IMR-90 (cell line): ENCODE measurements at regions not wholly inside any gene's neighbourhood (a gene's known extent, or its start where the extent isn't known, plus 50 kb on each side); places are given as distances from the start of the nearest gene placed in this dataset.

Experiments used
- ATAC-seq: fragments of 200-7000 bp; cut with Tn5 transposase; 2 replicates; pipeline ENCODE4 v1.9.1; 2020; ENCODE audit warnings: low read depth, mild to moderate bottlenecking, moderate library complexity
- BruUV-seq: library from RNA; stranded (reverse); fragments of 400-500 nt; replicated peaks from 2 replicates; lab custom pipeline; 2021; lab: Mats Ljungman, UMichigan
- CTCF ChIA-PET: fragments of 300-600 bp; formaldehyde crosslinking; extraction: SDS; loops from one replicate; lab custom pipeline; 2021; ENCODE audit warnings: antibody characterized with exemption; lab: Yijun Ruan, JAX
- POLR2A ChIA-PET: fragments of 300-600 bp; sonication (Branson Sonifier 250); formaldehyde crosslinking; loops from one replicate; lab custom pipeline; 2022; ENCODE audit warnings: antibody characterized with exemption; ENCODE audit not compliant: unreplicated experiment; lab: Charles Lee
- DNase-seq: peaks from one replicate; pipeline ENCODE4 v3.0.0; 2013
- H2AFZ ChIP-seq: replicated peaks from 2 replicates; pipeline ENCODE3; 2013; ENCODE audit warnings: low read length, mild to moderate bottlenecking; ENCODE audit not compliant: poor library complexity
- H2AK5ac ChIP-seq: 2 replicates; pipeline ENCODE4 v1.6.1; 2013; ENCODE audit warnings: low read depth, low read length, inconsistent platforms
- H2AK9ac ChIP-seq: replicated peaks from 2 replicates; pipeline ENCODE3; 2013; ENCODE audit warnings: mild to moderate bottlenecking, low read depth, low read length, moderate library complexity; ENCODE audit not compliant: poor library complexity
- H2BK120ac ChIP-seq: 2 replicates; pipeline ENCODE4 v1.6.1; 2013; ENCODE audit warnings: low read depth, low read length, inconsistent platforms
- H2BK15ac ChIP-seq: 3 replicates; pipeline ENCODE4 v1.6.1; 2013; ENCODE audit warnings: low read depth, low read length, inconsistent platforms
- H2BK20ac ChIP-seq: 2 replicates; pipeline ENCODE4 v1.6.1; 2013; ENCODE audit warnings: low read depth, mild to moderate bottlenecking, inconsistent platforms, low read length, moderate library complexity
- H2BK5ac ChIP-seq: 2 replicates; pipeline ENCODE4 v1.6.1; 2013; ENCODE audit warnings: mild to moderate bottlenecking, low read depth, low read length, inconsistent platforms; ENCODE audit not compliant: poor library complexity, severe bottlenecking
- H3K14ac ChIP-seq: replicated peaks from 2 replicates; pipeline ENCODE4 v1.6.1; 2013; ENCODE audit warnings: low read depth, low read length, inconsistent platforms
- H3K18ac ChIP-seq: 2 replicates; pipeline ENCODE4 v1.6.1; 2013; ENCODE audit warnings: low read depth, low read length, control low read depth
- H3K23ac ChIP-seq: 2 replicates; pipeline ENCODE4 v1.6.1; 2013; ENCODE audit warnings: low read depth, low read length, inconsistent platforms
- H3K27ac ChIP-seq: 2 replicates; pipeline ENCODE4 v1.5.1; 2013; ENCODE audit warnings: mild to moderate bottlenecking, control low read depth, low read length; ENCODE audit not compliant: insufficient read depth
- H3K27me3 ChIP-seq: 2 replicates; pipeline ENCODE4 v1.6.1; 2013; ENCODE audit warnings: low read length; ENCODE audit not compliant: control insufficient read depth, insufficient read depth
- H3K36me3 ChIP-seq: 2 replicates; pipeline ENCODE4 v1.6.1; 2013; ENCODE audit warnings: low read length, mixed read lengths; ENCODE audit not compliant: control insufficient read depth, insufficient read depth
- H3K4ac ChIP-seq: 2 replicates; pipeline ENCODE4 v1.6.1; 2013; ENCODE audit warnings: low read depth, low read length, inconsistent platforms
- H3K4me1 ChIP-seq: 2 replicates; pipeline ENCODE4 v1.6.1; 2013; ENCODE audit warnings: low read length, mixed read lengths; ENCODE audit not compliant: control insufficient read depth, insufficient read depth
- H3K4me2 ChIP-seq: 2 replicates; pipeline ENCODE4 v1.6.1; 2013; ENCODE audit warnings: low read depth, mild to moderate bottlenecking, control low read depth, low read length, moderate library complexity
- H3K4me3 ChIP-seq: 2 replicates; pipeline ENCODE4 v1.5.1; 2013; ENCODE audit warnings: low read depth, mild to moderate bottlenecking, control low read depth, low read length, moderate library complexity; ENCODE audit not compliant: insufficient read depth
- H3K56ac ChIP-seq: 2 replicates; pipeline ENCODE4 v1.6.1; 2013; ENCODE audit warnings: low read length, inconsistent platforms; ENCODE audit not compliant: insufficient read depth; ENCODE audit errors: extremely low read depth
- H3K79me1 ChIP-seq, 2 experiments: 2 replicates each; pipeline ENCODE4 v1.6.1; 2013; ENCODE audit warnings: low read length in 2 of 2, inconsistent platforms in 1 of 2, low read depth in 1 of 2
- H3K9ac ChIP-seq: 2 replicates; pipeline ENCODE4 v1.6.1; 2013; ENCODE audit warnings: low read depth, low read length, control low read depth
- H3K9me1 ChIP-seq: 2 replicates; pipeline ENCODE4 v1.6.1; 2013; ENCODE audit warnings: low read length, inconsistent platforms; ENCODE audit not compliant: insufficient read depth
- H3K9me3 ChIP-seq: 2 replicates; pipeline ENCODE4 v1.6.1; 2013; ENCODE audit warnings: low read length; ENCODE audit not compliant: control insufficient read depth, insufficient read depth
- H4K20me1 ChIP-seq: 2 replicates; pipeline ENCODE4 v1.6.1; 2013; ENCODE audit warnings: low read length, inconsistent platforms; ENCODE audit not compliant: insufficient read depth
- H4K5ac ChIP-seq: 2 replicates; pipeline ENCODE4 v1.6.1; 2013; ENCODE audit warnings: mild to moderate bottlenecking, low read depth, low read length, control low read depth
- H4K8ac ChIP-seq, 2 experiments: 2 replicates each; pipeline ENCODE4 v1.6.1; 2013; ENCODE audit warnings: low read depth in 2 of 2, low read length in 2 of 2, control low read depth in 1 of 2, inconsistent platforms in 1 of 2
- H4K91ac ChIP-seq: 2 replicates; pipeline ENCODE4 v1.6.1; 2013; ENCODE audit warnings: low read depth, low read length, inconsistent platforms; ENCODE audit not compliant: insufficient read depth
- CEBPB ChIP-seq: IDR thresholded peaks from 2 replicates; pipeline ENCODE4 v1.6.1; 2012; ENCODE audit warnings: low read depth, low read length, improper control_type of control experiment
- MAFK ChIP-seq: IDR thresholded peaks from 2 replicates; pipeline ENCODE4 v1.6.1; 2012; ENCODE audit warnings: low read depth, low read length, improper control_type of control experiment
- MAZ ChIP-seq: IDR thresholded peaks from 2 replicates; pipeline ENCODE4 v1.6.1; 2012; ENCODE audit warnings: low read depth, mild to moderate bottlenecking, low read length, improper control_type of control experiment, moderate library complexity, borderline replicate concordance
- WGBS, 2 experiments: methylation state at CpG; one replicate each; pipeline versions ENCODE4 v1.1.5 to v1.1.7; 2013; ENCODE audit warnings: missing lambda C conversion rate in 2 of 2; ENCODE audit not compliant: insufficient read length in 1 of 2; ENCODE audit errors: extremely low coverage in 2 of 2; 5-methylcytosine and 5-hydroxymethylcytosine counted together
- dilution Hi-C: fragments of 300-500 bp; cut with HindIII; formaldehyde crosslinking; loops from one replicate; pipeline ENCODE4 v1.14.3; 2018; ENCODE audit warnings: low sequenced_read_pairs; ENCODE audit not compliant: unreplicated experiment
- in situ Hi-C: fragments of 300-500 bp; cut with MboI; formaldehyde crosslinking; loops from 3 replicates; pipeline ENCODE4 v1.14.3; 2019; ENCODE audit warnings: low sequenced_read_pairs, inconsistent platforms, mixed read lengths
- intact Hi-C: fragments of 100-400 bp; cut with micrococcal nuclease; formaldehyde crosslinking; loops from 2 replicates; pipeline ENCODE4 v1.10.0; 2022

- in situ Hi-C loops (no loop called here), dilution Hi-C loops (no loop called here), intact Hi-C loops (no loop called here)
- POLR2A ChIA-PET = no interaction called here
- H2BK120ac ChIP-seq = no peak overlapping the region
- H4K5ac ChIP-seq = no peak overlapping the region
- H3K27ac ChIP-seq = no peak overlapping the region
- no peak overlapping the region for H2BK20ac ChIP-seq
- H3K36me3 ChIP-seq = no peaks in the 10 kb centered on the region
- no CpG with 5 or more reads among the region's 2 CpGs for WGBS, 2 experiments
- no peak overlapping the region for H3K4ac ChIP-seq
- no peak overlapping the region for H4K8ac ChIP-seq
- no peaks in the 10 kb centered on the region for H4K20me1 ChIP-seq
- peaks cover 3% of the 10 kb centered on the region; the same call in 1 of the 2 replicates for H3K9me3 ChIP-seq
- no peak overlapping the region for H3K4me3 ChIP-seq
- no peaks in the 10 kb centered on the region for H3K9me1 ChIP-seq
- ATAC-seq = no peak
- no peak overlapping the region for H3K18ac ChIP-seq
- no peaks in the 10 kb centered on the region for H3K79me1 ChIP-seq
- no peak overlapping the region for H3K56ac ChIP-seq
- H4K91ac ChIP-seq = no peak overlapping the region
- H2BK5ac ChIP-seq = no peak overlapping the region
- no peak overlapping the region for H3K14ac ChIP-seq
- H3K27me3 ChIP-seq = no peaks in the 10 kb centered on the region
- H3K23ac ChIP-seq = no peak overlapping the region
- H2AK9ac ChIP-seq = no peak overlapping the region
- TF ChIP-seq MAFK (no peak), CEBPB (no peak), MAZ (no peak)
- H3K4me1 ChIP-seq = no peaks in the 10 kb centered on the region
- no TSS peak for BruUV-seq
- no peak overlapping the region for H2AFZ ChIP-seq
- H3K4me2 ChIP-seq = no peak overlapping the region
- no peak overlapping the region for H2AK5ac ChIP-seq
- no peak overlapping the region for H3K9ac ChIP-seq
- H2BK15ac ChIP-seq = no peak overlapping the region
- CTCF ChIA-PET = no interaction called here
- no peak for DNase-seq
Measured at GRCh38 chr13:61246351-61246750, 169.3 kb downstream of the PCDH20 start.
